ENCODE measurements at regions not wholly inside any gene's neighbourhood (a gene's known extent, or its start where the extent isn't known, plus 50 kb on each side); places are given as distances from the start of the nearest gene placed in this dataset.
"Not testable (repeated sequence)": the region's sequence is repeated elsewhere in the genome, so short reads cannot be mapped to it uniquely, and the experiment has no call there.

DNA sequence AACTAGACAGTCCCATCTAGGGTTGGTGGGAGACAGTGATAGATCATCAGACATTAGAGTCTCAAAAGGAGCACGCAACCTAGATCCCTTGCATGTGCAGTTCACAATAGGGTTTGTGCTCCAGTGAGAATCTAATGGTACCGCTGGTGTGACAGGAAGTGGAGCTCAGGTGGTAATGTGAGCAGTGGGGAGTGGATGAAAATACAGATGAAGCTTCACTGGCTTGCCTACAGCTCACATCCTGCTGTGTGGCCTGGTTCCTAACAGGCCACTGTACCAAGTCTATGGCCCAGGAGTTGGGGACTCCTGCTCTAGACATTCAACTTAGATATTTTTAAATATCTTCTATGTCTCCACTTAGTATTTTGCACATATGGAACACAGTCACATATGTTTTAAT, 231.1 kb upstream of the NRIP1 start:
- TF ChIP-seq, protein P1, sequence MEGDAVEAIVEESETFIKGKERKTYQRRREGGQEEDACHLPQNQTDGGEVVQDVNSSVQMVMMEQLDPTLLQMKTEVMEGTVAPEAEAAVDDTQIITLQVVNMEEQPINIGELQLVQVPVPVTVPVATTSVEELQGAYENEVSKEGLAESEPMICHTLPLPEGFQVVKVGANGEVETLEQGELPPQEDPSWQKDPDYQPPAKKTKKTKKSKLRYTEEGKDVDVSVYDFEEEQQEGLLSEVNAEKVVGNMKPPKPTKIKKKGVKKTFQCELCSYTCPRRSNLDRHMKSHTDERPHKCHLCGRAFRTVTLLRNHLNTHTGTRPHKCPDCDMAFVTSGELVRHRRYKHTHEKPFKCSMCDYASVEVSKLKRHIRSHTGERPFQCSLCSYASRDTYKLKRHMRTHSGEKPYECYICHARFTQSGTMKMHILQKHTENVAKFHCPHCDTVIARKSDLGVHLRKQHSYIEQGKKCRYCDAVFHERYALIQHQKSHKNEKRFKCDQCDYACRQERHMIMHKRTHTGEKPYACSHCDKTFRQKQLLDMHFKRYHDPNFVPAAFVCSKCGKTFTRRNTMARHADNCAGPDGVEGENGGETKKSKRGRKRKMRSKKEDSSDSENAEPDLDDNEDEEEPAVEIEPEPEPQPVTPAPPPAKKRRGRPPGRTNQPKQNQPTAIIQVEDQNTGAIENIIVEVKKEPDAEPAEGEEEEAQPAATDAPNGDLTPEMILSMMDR (IDR thresholded peaks at IDR 0.05; ENCODE audit: low read depth, low read length, missing control alignments): no peak
- Histone ChIP-seq H3K27me3 (replicated peaks) (no peaks in the 10 kb centered on the region), H3K36me3 (replicated peaks) (no peaks in the 10 kb centered on the region), H3K4me3 (ENCODE audit: low read depth, low read length) (no peak overlapping the region), H3K27ac (no peak overlapping the region)
- DNase-seq: no peak
- in situ Hi-C loops (cut with HindIII; ENCODE audit: low pct_ligation_motif_present, low sequenced_read_pairs): no loop called here

DNA sequence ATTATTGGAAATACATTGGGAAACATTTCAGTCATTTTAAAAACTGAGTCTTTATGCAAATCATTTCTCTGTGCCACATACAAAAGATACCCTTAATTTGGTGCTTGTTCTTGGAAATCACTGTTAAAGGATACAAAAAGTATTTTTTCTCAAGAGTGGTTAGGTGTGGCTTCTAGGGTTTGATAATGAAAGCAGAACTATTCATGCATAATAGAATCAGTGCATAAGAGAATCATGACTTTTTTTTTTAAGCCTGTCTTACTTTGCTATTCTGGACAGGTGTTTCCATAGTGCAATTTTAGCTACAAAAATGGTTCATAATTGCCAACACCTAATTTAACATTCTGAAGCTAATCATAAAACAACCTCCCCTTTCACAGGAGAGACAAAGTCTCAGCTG, 233.0 kb upstream of the NRIP1 start:
- Histone ChIP-seq H3K27ac (no peak overlapping the region), H3K4me3 (ENCODE audit: low read depth, low read length) (no peak overlapping the region), H3K27me3 (replicated peaks) (no peaks in the 10 kb centered on the region), H3K36me3 (replicated peaks) (no peaks in the 10 kb centered on the region)
- DNase-seq: no peak
- TF ChIP-seq, protein P1 (IDR thresholded peaks at IDR 0.05; ENCODE audit: low read depth, low read length, missing control alignments): no peak
- in situ Hi-C loops (cut with HindIII; ENCODE audit: low pct_ligation_motif_present, low sequenced_read_pairs): no loop called here

DNA sequence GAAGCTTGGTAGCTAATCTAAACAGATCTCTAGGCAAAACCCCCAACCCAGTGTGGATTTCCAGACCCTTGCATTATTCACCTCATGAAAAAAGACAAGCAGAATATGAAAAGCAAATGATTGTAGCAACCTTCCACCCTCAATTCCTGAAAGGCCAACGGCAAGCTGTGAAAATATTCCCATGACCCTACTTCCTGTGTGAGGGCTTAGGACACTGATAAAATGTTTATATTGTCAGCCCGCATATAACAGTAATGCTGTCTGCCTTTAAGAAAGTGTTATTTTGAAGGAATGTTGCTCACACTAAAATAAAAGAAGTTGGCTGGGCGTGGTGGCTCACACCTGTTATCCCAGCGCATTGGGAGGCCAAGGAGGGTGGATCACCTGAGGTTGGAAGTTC, 233.5 kb upstream of the NRIP1 start:
- DNase-seq: peak; percentile 15
- Histone ChIP-seq H3K36me3 (replicated peaks) (no peaks in the 10 kb centered on the region), H3K27me3 (replicated peaks) (no peaks in the 10 kb centered on the region), H3K27ac (no peak overlapping the region), H3K4me3 (ENCODE audit: low read depth, low read length) (no peak overlapping the region)
- TF ChIP-seq, protein P1 (IDR thresholded peaks at IDR 0.05; ENCODE audit: low read depth, low read length, missing control alignments): no peak
- in situ Hi-C loops (cut with HindIII; ENCODE audit: low pct_ligation_motif_present, low sequenced_read_pairs): no loop called here

DNA sequence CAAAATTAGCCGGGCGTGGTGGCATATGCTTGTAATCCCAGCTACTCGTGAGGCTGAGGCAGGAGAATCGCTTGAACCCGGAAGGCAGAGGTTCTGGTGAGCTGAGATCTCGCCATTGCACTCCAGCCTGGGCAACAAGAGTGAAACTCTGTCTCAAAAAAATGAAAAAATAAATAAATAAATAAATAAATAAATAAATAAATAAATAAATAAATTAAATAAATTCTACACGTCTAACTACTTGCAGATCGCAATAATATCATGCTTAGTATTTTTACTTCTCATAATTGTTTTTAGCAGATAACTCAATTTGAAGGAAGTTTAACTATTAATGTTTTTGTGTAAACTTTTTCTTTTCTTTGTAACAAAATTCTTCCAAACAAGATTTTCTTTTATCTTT, 234.0 kb upstream of the NRIP1 start:
- H3K36me3 ChIP-seq (replicated peaks); H3K27ac ChIP-seq; DNase-seq; H3K27me3 ChIP-seq (replicated peaks); in situ Hi-C loops (cut with HindIII; ENCODE audit: low pct_ligation_motif_present, low sequenced_read_pairs); H3K4me3 ChIP-seq (ENCODE audit: low read depth, low read length): not testable (repeated sequence)

DNA sequence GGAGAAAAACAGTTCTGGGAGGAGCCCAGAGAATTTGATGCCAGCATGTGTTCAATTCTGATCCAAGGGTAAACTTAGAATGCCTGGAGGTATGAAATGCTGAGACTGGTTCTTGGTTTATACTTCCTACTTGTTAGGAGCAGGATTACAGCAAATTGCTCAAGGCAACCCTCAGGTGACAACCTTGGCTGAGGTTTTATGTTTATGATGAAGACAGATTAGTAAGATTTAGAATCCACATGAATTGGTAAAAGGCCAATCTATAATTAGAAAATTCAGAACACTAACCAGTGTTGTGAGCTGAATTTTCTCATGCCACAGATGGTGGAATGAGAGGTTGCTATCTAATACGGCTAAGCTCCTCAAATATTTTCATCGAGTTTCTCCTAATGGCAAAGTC, 235.3 kb upstream of the NRIP1 start:
- DNase-seq: no peak
- no peaks in the 10 kb centered on the region for H3K27me3 ChIP-seq (replicated peaks)
- TF ChIP-seq, protein P1 (IDR thresholded peaks at IDR 0.05; ENCODE audit: low read depth, low read length, missing control alignments): no peak
- no peak overlapping the region for H3K27ac ChIP-seq
- H3K36me3 ChIP-seq (replicated peaks): no peaks in the 10 kb centered on the region
- in situ Hi-C loops (cut with HindIII; ENCODE audit: low pct_ligation_motif_present, low sequenced_read_pairs): no loop called here
- H3K4me3 ChIP-seq (ENCODE audit: low read depth, low read length): no peak overlapping the region

DNA sequence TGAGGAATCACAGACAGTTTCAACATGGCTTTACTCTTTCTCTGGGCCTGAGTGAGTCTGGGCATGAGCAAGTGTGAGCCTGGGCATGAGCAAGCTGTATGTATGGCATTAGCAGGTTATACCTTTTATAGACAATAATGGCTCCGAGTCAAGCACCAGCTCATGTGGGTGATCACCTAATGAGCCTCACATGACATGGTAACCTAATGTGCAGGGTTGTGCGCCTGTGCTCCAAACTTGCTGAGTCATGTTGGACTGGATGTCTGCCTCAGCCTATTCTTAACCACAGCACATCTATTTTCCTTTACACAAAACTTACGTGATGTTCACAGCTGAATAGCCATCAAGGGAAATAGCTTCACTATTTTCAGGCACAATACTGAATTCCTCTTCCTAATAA, 236.2 kb upstream of the NRIP1 start:
- in situ Hi-C loops (cut with HindIII; ENCODE audit: low pct_ligation_motif_present, low sequenced_read_pairs): no loop called here
- Histone ChIP-seq H3K36me3 (replicated peaks) (no peaks in the 10 kb centered on the region), H3K27ac (no peak overlapping the region), H3K27me3 (replicated peaks) (no peaks in the 10 kb centered on the region), H3K4me3 (ENCODE audit: low read depth, low read length) (no peak overlapping the region)
- DNase-seq: no peak
- TF ChIP-seq, protein P1 (IDR thresholded peaks at IDR 0.05; ENCODE audit: low read depth, low read length, missing control alignments): no peak

Measured in brain microvascular endothelial cell (primary cell).